HG03342 (cell line): ENCODE measurements at regions not wholly inside any gene's neighbourhood (a gene's known extent, or its start where the extent isn't known, plus 50 kb on each side); places are given as distances from the start of the nearest gene placed in this dataset.
"Not testable (repeated sequence)": the region's sequence is repeated elsewhere in the genome, so short reads cannot be mapped to it uniquely, and the experiment has no call there.

ENCODE experiments used
- ATAC-seq: cut with Tn5 transposase; IDR thresholded peaks from one replicate; pipeline ENCODE4 v1.9.1; 2021; ENCODE audit warnings: mild to moderate bottlenecking, moderate library complexity; ENCODE audit not compliant: unreplicated experiment

- no peak for ATAC-seq
Measured at GRCh38 chr20:48040051-48040450, 254.8 kb upstream of the SULF2 start.

- no peak for ATAC-seq
Measured at GRCh38 chr20:48039514-48039913, 254.2 kb upstream of the SULF2 start.

GRCh38 chr20:48038713-48039112 is 253.4 kb upstream of the SULF2 start:
- ATAC-seq, result no peak

- not testable (repeated sequence) for ATAC-seq
Measured at GRCh38 chr20:48037798-48038197, 252.5 kb upstream of the SULF2 start.

GRCh38 chr20:48035961-48036731 is 250.9 kb upstream of the SULF2 start:
- ATAC-seq, result no peak

GRCh38 chr20:48034751-48035150 is 249.5 kb upstream of the SULF2 start:
- ATAC-seq, result no peak

- ATAC-seq, result not testable (repeated sequence)
Measured at GRCh38 chr20:48033005-48033404, 247.7 kb upstream of the SULF2 start.

- ATAC-seq, result no peak
Measured at GRCh38 chr20:48031122-48031521, 245.8 kb upstream of the SULF2 start.

- ATAC-seq, result no peak
Measured at GRCh38 chr20:48026981-48027592, 241.8 kb upstream of the SULF2 start.

- ATAC-seq, result no peak
Measured at GRCh38 chr20:48025661-48026060, 240.4 kb upstream of the SULF2 start.

- no peak for ATAC-seq
Measured at GRCh38 chr20:48025051-48025515, 239.8 kb upstream of the SULF2 start.

- ATAC-seq, result no peak
Measured at GRCh38 chr20:48024539-48024938, 239.3 kb upstream of the SULF2 start.

- not testable (repeated sequence) for ATAC-seq
Measured at GRCh38 chr20:48020696-48021095, 235.4 kb upstream of the SULF2 start.

GRCh38 chr20:48019940-48020339 is 234.7 kb upstream of the SULF2 start:
- no peak for ATAC-seq

GRCh38 chr20:48019496-48019895 is 234.2 kb upstream of the SULF2 start:
- no peak for ATAC-seq

- ATAC-seq, result not testable (repeated sequence)
Measured at GRCh38 chr20:48018851-48019250, 233.6 kb upstream of the SULF2 start.

- no peak for ATAC-seq
Measured at GRCh38 chr20:48017992-48018391, 232.7 kb upstream of the SULF2 start.

GRCh38 chr20:48017509-48017908 is 232.2 kb upstream of the SULF2 start:
- ATAC-seq, result no peak

GRCh38 chr20:48015943-48016723 is 230.9 kb upstream of the SULF2 start:
- ATAC-seq, result no peak

GRCh38 chr20:48015141-48015910 is 230.0 kb upstream of the SULF2 start:
- no peak for ATAC-seq
